Prostate gland (tissue), 1 donor: ENCODE measurements at regions not wholly inside any gene's neighbourhood (a gene's known extent, or its start where the extent isn't known, plus 50 kb on each side); places are given as distances from the start of the nearest gene placed in this dataset.

ENCODE experiments used
- POLR2A ChIP-seq: fragments of 450-650 bp; IDR thresholded peaks from one replicate; pipeline ENCODE4 v1.6.1; 2016; ENCODE audit warnings: antibody characterized with exemption, mild to moderate bottlenecking
- POLR2AphosphoS5 ChIP-seq: sonication (generic); formaldehyde crosslinking; IDR thresholded peaks from one replicate; pipeline ENCODE4 v1.6.1; 2017; ENCODE audit warnings: antibody characterized with exemption

GRCh38 chr18:44410740-44411139, 269.9 kb upstream of the SETBP1 start:
- no peak for TF ChIP-seq POLR2AphosphoS5
- no peak for TF ChIP-seq POLR2A
